ENCODE measurements at regions not wholly inside any gene's neighbourhood (a gene's known extent, or its start where the extent isn't known, plus 50 kb on each side); places are given as distances from the start of the nearest gene placed in this dataset.
A peak's percentile ranks its signal among the peaks of the same experiment; 100 is the strongest.

DNA sequence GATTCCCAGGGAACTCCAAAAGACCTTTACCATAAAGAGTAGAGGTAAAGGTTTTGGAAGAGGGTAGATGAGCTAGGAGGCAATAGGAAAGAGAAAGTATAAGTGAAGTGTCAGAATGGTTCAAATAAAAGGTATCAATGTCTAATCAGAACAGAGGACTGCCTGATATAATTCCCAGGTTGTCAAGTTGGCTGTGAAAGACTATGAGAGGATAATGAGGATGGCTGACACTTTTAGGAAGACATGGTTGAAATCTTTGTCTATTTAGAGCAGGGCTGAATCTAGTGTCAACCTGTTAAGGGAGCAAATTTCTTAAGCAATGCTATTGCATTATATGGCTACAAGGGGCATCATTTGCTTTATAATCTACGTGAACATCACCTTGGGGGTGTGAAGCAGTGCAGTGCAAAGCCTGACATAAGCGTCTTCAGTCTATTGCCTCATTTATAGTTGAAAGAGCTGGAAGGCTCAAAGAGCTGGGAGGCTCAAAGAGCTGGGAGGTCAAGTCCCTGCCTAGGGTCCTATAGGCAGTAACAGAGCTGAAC is 308.3 kb upstream of the DEPDC1 start:
- Histone ChIP-seq H3K9ac (ENCODE audit: extremely low read depth, low read length, poor library complexity, severe bottlenecking) (no peak overlapping the region), H3K9me3 (ENCODE audit: control insufficient read depth, low read length) (no peaks in the 10 kb centered on the region), H3K36me3 (ENCODE audit: control insufficient read depth, insufficient read depth, low read length) (no peaks in the 10 kb centered on the region), H3K4me1 (ENCODE audit: control insufficient read depth, insufficient read depth, low read length) (no peaks in the 10 kb centered on the region), H3K27ac (ENCODE audit: low read depth, low read length) (no peak overlapping the region), H3K27me3 (ENCODE audit: control insufficient read depth, insufficient read depth, low read length, poor library complexity, severe bottlenecking) (no peaks in the 10 kb centered on the region), H3K4me3 (ENCODE audit: low read length) (no peak overlapping the region)
- Mint-ChIP-seq H3K4me3 (no peak overlapping the region), H3K27me3 (ENCODE audit: insufficient read depth) (no peaks in the 10 kb centered on the region), H3K36me3 (ENCODE audit: low read depth) (no peaks in the 10 kb centered on the region), H3K9me3 (no peaks in the 10 kb centered on the region), H3K4me1 (peaks cover 6% of the 10 kb centered on the region), H3K27ac (no peak overlapping the region)
- no peak for DNase-seq
- no peak for TF ChIP-seq CTCF (conservative IDR thresholded peaks at IDR 0.05)
- WGBS, 2 experiments (ENCODE audit: insufficient coverage in 1 of 2, insufficient read length in 1 of 2), result 82 to 90% methylated on average over 2 of the region's 2 CpGs

DNA sequence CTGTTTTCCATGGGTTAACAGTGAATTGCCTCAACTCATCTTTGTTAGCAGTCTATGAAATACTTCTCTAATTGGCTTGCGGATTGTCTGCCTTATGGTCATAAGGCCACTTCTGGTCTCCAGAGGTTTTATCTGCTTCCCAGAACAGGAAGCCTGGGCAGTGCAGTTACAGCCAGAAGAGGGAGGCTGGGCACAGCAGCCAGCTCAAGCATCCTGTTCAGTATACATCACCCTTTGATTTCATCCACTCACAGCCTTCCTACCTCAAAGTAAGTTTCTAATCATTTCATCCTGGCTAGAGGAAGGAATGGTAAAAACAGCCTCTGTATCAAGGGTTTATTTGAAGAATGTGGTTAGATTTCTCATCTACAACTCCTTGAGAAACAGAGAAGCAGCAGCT is 311.5 kb upstream of the DEPDC1 start:
- H3K27me3 ChIP-seq (ENCODE audit: control insufficient read depth, insufficient read depth, low read length, poor library complexity, severe bottlenecking), result no peaks in the 10 kb centered on the region
- peak; percentile 44 for TF ChIP-seq CTCF (conservative IDR thresholded peaks at IDR 0.05)
- no peak overlapping the region for H3K27ac Mint-ChIP-seq
- no peak overlapping the region for H3K27ac ChIP-seq (ENCODE audit: low read depth, low read length)
- no peaks in the 10 kb centered on the region for H3K27me3 Mint-ChIP-seq (ENCODE audit: insufficient read depth)
- peak; percentile 55 for DNase-seq
- H3K4me3 ChIP-seq (ENCODE audit: low read length), result no peak overlapping the region
- no peak overlapping the region for H3K9ac ChIP-seq (ENCODE audit: extremely low read depth, low read length, poor library complexity, severe bottlenecking)
- H3K36me3 Mint-ChIP-seq (ENCODE audit: low read depth), result no peaks in the 10 kb centered on the region
- no peaks in the 10 kb centered on the region for H3K36me3 ChIP-seq (ENCODE audit: control insufficient read depth, insufficient read depth, low read length)
- peaks cover 3% of the 10 kb centered on the region for H3K4me1 Mint-ChIP-seq
- no peaks in the 10 kb centered on the region for H3K9me3 Mint-ChIP-seq
- WGBS, 2 experiments (ENCODE audit: insufficient coverage in 1 of 2, insufficient read length in 1 of 2), result 94 to 100% methylated on average over 1 of the region's 1 CpG
- H3K4me1 ChIP-seq (ENCODE audit: control insufficient read depth, insufficient read depth, low read length), result no peaks in the 10 kb centered on the region
- no peaks in the 10 kb centered on the region for H3K9me3 ChIP-seq (ENCODE audit: control insufficient read depth, low read length)
- no peak overlapping the region for H3K4me3 Mint-ChIP-seq

- H3K4me1 Mint-ChIP-seq, result peaks cover 3% of the 10 kb centered on the region
- no peak overlapping the region for H3K4me3 ChIP-seq (ENCODE audit: low read length)
- H3K36me3 Mint-ChIP-seq (ENCODE audit: low read depth), result no peaks in the 10 kb centered on the region
- peaks cover 1% of the 10 kb centered on the region for H3K27me3 Mint-ChIP-seq (ENCODE audit: insufficient read depth)
- no peaks in the 10 kb centered on the region for H3K36me3 ChIP-seq (ENCODE audit: control insufficient read depth, insufficient read depth, low read length)
- no peak overlapping the region for H3K9ac ChIP-seq (ENCODE audit: extremely low read depth, low read length, poor library complexity, severe bottlenecking)
- no peak overlapping the region for H3K27ac Mint-ChIP-seq
- H3K27me3 ChIP-seq (ENCODE audit: control insufficient read depth, insufficient read depth, low read length, poor library complexity, severe bottlenecking), result no peaks in the 10 kb centered on the region
- TF ChIP-seq CTCF (conservative IDR thresholded peaks at IDR 0.05), result no peak
- no peak for DNase-seq
- WGBS, 2 experiments (ENCODE audit: insufficient coverage in 1 of 2, insufficient read length in 1 of 2), result 92 to 100% methylated on average over 2 to 5 of the region's 5 CpGs
- no peak overlapping the region for H3K27ac ChIP-seq (ENCODE audit: low read depth, low read length)
- no peaks in the 10 kb centered on the region for H3K9me3 Mint-ChIP-seq
- no peaks in the 10 kb centered on the region for H3K9me3 ChIP-seq (ENCODE audit: control insufficient read depth, low read length)
- H3K4me1 ChIP-seq (ENCODE audit: control insufficient read depth, insufficient read depth, low read length), result no peaks in the 10 kb centered on the region
- H3K4me3 Mint-ChIP-seq, result no peak overlapping the region
Observed at GRCh38 chr1:68811806-68812205, 314.9 kb upstream of the DEPDC1 start.

All from endodermal cell (in vitro differentiated cells).